PC-3 (cell line): ENCODE measurements at regions not wholly inside any gene's neighbourhood (a gene's known extent, or its start where the extent isn't known, plus 50 kb on each side); places are given as distances from the start of the nearest gene placed in this dataset.

ENCODE experiments used
- ATAC-seq: fragments of 200-7000 bp; cut with Tn5 transposase; 2 replicates; pipeline ENCODE4 v1.9.1; 2020; ENCODE audit warnings: mild to moderate bottlenecking, moderate library complexity
- BruUV-seq: library from RNA; stranded (reverse); fragments of 400-500 nt; replicated peaks from 2 replicates; lab custom pipeline; 2021; lab: Mats Ljungman, UMichigan
- CTCF ChIA-PET: fragments of 300-600 bp; sonication (Branson Sonifier 250); formaldehyde crosslinking; loops from one replicate; lab custom pipeline; 2022; ENCODE audit warnings: antibody characterized with exemption; lab: Charles Lee
- POLR2A ChIA-PET: fragments of 300-600 bp; sonication (Branson Sonifier 250); formaldehyde crosslinking; loops from one replicate; lab custom pipeline; 2022; ENCODE audit warnings: antibody characterized with exemption; ENCODE audit not compliant: unreplicated experiment; lab: Charles Lee
- DNase-seq: peaks from one replicate; pipeline ENCODE4 v3.0.0-alpha.2; 2015
- H2AFZ ChIP-seq: fragments of 300-600 bp; sonication (generic); 2 replicates; pipeline ENCODE4 v1.6.0; 2016; ENCODE audit warnings: antibody characterized with exemption, low read length
- H3F3A ChIP-seq: fragments of 300-600 bp; sonication (generic); one replicate; pipeline ENCODE4 v1.6.0; 2017; ENCODE audit warnings: antibody characterized with exemption, low read length, control low read depth, mild to moderate bottlenecking; ENCODE audit not compliant: unreplicated experiment
- H3K27ac ChIP-seq: fragments of 300-600 bp; sonication (generic); 2 replicates; pipeline ENCODE4 v1.5.1; 2016; ENCODE audit warnings: mild to moderate bottlenecking, low read length
- H3K27me3 ChIP-seq: fragments of 300-600 bp; sonication (generic); 2 replicates; pipeline ENCODE4 v1.6.1; 2016; ENCODE audit warnings: low read length, mixed read lengths
- H3K36me3 ChIP-seq: fragments of 300-600 bp; sonication (generic); 2 replicates; pipeline ENCODE4 v1.6.1; 2016; ENCODE audit warnings: low read depth, mixed run types, low read length, mixed read lengths
- H3K4me1 ChIP-seq: fragments of 300-600 bp; sonication (generic); 2 replicates; pipeline ENCODE4 v1.5.1; 2016; ENCODE audit warnings: low read length; ENCODE audit not compliant: insufficient read depth
- H3K4me2 ChIP-seq: fragments of 300-600 bp; sonication (generic); 2 replicates; pipeline ENCODE4 v1.6.0; 2016; ENCODE audit warnings: low read length
- H3K4me3 ChIP-seq: fragments of 300-600 bp; sonication (generic); 2 replicates; pipeline ENCODE4 v1.5.1; 2016; ENCODE audit warnings: mild to moderate bottlenecking, low read length, mixed read lengths
- H3K79me2 ChIP-seq: fragments of 300-600 bp; sonication (generic); 2 replicates; pipeline ENCODE4 v1.6.1; 2017; ENCODE audit warnings: low read length, mixed read lengths
- H3K9ac ChIP-seq: fragments of 300-600 bp; sonication (generic); 2 replicates; pipeline ENCODE4 v1.6.0; 2016; ENCODE audit warnings: mild to moderate bottlenecking, low read length
- H3K9me2 ChIP-seq: fragments of 300-600 bp; sonication (generic); replicated peaks from 2 replicates; pipeline ENCODE4 v1.6.1; 2016; ENCODE audit warnings: mixed run types, low read length, mixed read lengths
- H3K9me3 ChIP-seq: fragments of 300-600 bp; sonication (generic); 2 replicates; pipeline ENCODE4 v1.6.1; 2016; ENCODE audit warnings: low read length, mixed read lengths
- H4K20me1 ChIP-seq: fragments of 300-600 bp; sonication (generic); 2 replicates; pipeline ENCODE4 v1.6.1; 2016; ENCODE audit warnings: low read length, mixed read lengths
- EZH2 ChIP-seq: fragments of 300-600 bp; sonication (generic); IDR thresholded peaks from one replicate; pipeline ENCODE4 v1.6.1; 2017; ENCODE audit warnings: antibody characterized with exemption, mild to moderate bottlenecking, low read length; ENCODE audit not compliant: unreplicated experiment
- EZH2phosphoT487 ChIP-seq: fragments of 300-600 bp; sonication (generic); IDR thresholded peaks from 2 replicates; pipeline ENCODE4 v1.6.1; 2018; ENCODE audit warnings: mild to moderate bottlenecking, antibody characterized with exemption, low read length, borderline replicate concordance
- intact Hi-C: fragments of 100-400 bp; cut with micrococcal nuclease; formaldehyde crosslinking; loops from 2 replicates; pipeline ENCODE4 v1.9.0; 2023
- TF ChIP-seq, protein P1 (sequence below): fragments of 300-600 bp; sonication (generic); conservative IDR thresholded peaks from 2 replicates; pipeline ENCODE4 v1.5.1; 2017; ENCODE audit warnings: antibody characterized with exemption, low read depth, mild to moderate bottlenecking, low read length

DNA sequence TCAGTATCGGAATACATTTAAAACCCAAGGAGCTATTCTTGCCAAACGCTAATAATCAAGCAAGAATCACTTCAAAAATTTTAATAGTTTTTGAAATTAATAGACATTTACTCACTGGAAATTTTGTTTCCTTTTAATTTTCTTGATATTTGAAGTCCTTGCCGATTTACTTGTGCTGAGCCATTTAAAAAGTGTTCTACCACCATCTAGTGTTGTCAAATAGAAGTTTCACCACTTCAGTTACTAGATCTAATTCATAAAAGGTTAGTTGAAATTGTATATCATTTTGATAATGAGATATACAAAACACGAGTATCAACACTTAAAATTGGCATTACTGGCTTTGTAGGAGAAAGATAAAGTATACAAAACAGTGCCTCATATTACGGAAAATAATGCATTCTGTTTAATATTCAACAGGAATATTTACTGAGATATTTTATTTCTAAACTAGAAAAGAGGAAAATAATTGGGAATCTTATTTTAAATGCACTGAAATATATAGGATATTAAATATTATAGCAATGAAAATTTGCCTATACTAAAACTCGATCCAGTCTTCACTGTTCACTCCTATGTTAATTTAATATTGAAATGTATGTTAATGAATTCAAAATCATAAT, 664.8 kb upstream of the SEMA3D start:
- POLR2A ChIA-PET = no interaction called here
- H3K9ac ChIP-seq = no peak overlapping the region
- no peaks in the 10 kb centered on the region for H3K79me2 ChIP-seq
- BruUV-seq = no TSS peak
- H3K27ac ChIP-seq = no peak overlapping the region
- H3K9me2 ChIP-seq = no peaks in the 10 kb centered on the region
- TF ChIP-seq EZH2phosphoT487 (no peak), EZH2 (no peak)
- TF ChIP-seq, protein P1, sequence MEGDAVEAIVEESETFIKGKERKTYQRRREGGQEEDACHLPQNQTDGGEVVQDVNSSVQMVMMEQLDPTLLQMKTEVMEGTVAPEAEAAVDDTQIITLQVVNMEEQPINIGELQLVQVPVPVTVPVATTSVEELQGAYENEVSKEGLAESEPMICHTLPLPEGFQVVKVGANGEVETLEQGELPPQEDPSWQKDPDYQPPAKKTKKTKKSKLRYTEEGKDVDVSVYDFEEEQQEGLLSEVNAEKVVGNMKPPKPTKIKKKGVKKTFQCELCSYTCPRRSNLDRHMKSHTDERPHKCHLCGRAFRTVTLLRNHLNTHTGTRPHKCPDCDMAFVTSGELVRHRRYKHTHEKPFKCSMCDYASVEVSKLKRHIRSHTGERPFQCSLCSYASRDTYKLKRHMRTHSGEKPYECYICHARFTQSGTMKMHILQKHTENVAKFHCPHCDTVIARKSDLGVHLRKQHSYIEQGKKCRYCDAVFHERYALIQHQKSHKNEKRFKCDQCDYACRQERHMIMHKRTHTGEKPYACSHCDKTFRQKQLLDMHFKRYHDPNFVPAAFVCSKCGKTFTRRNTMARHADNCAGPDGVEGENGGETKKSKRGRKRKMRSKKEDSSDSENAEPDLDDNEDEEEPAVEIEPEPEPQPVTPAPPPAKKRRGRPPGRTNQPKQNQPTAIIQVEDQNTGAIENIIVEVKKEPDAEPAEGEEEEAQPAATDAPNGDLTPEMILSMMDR = peak; percentile 66
- no peaks in the 10 kb centered on the region for H3K4me1 ChIP-seq
- H3K27me3 ChIP-seq = 0 out of 2 replicates have a peak, but pooled peaks cover 2% of the 10 kb centered on the region
- ATAC-seq = peak; percentile 50; the same call in 1 of the 2 replicates
- CTCF ChIA-PET = no interaction called here
- no peak overlapping the region for H3K4me3 ChIP-seq
- H3K9me3 ChIP-seq = no peaks in the 10 kb centered on the region
- H2AFZ ChIP-seq = no peak overlapping the region
- no peak overlapping the region for H3K4me2 ChIP-seq
- no peaks in the 10 kb centered on the region for H3K36me3 ChIP-seq
- DNase-seq = peak; percentile 51
- H4K20me1 ChIP-seq = no peaks in the 10 kb centered on the region
- intact Hi-C loops = loop anchor here (1.0 to 5.0 kb wide), 4 partner anchors 661 to 1914 kb away; no protein-coding TSS in a partner anchor
- no peaks in the 10 kb centered on the region for H3F3A ChIP-seq

DNA sequence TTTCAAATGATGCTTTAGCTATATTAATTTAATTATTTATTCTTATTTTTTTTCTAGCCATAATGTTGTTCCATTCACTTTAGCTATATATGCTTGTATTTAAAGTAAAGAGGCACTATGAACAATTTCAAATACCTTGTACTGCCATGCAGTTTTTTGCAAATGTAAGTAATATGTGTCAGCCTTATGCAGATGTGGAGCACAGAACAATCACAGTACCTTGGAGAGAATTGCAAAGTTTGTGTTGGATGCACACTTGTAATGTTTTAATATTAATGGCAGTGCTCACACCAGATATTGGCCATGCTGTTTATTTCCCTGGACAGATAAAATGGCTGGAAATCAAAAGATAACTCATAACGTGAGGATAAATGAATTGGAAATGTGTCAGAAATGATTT, 663.5 kb upstream of the SEMA3D start:
- no peaks in the 10 kb centered on the region for H3K36me3 ChIP-seq
- H3K27ac ChIP-seq = no peak overlapping the region
- ChIA-PET POLR2A (no interaction called here), CTCF (interaction anchor here (0.6 kb wide), 1 partner anchor 107 kb away, joined by 3 read pairs; no protein-coding TSS in a partner anchor)
- no peak overlapping the region for H3K4me2 ChIP-seq
- H3K9ac ChIP-seq = no peak overlapping the region
- no TSS peak for BruUV-seq
- H3K9me2 ChIP-seq = no peaks in the 10 kb centered on the region
- no peak overlapping the region for H2AFZ ChIP-seq
- no peaks in the 10 kb centered on the region for H3K4me1 ChIP-seq
- intact Hi-C loops = loop anchor here (2.0 to 5.0 kb wide), 2 partner anchors 660 to 1913 kb away; no protein-coding TSS in a partner anchor
- H3K79me2 ChIP-seq = no peaks in the 10 kb centered on the region
- no peaks in the 10 kb centered on the region for H4K20me1 ChIP-seq
- H3K9me3 ChIP-seq = no peaks in the 10 kb centered on the region
- ATAC-seq (no peak), DNase-seq (no peak)
- H3F3A ChIP-seq = no peaks in the 10 kb centered on the region
- TF ChIP-seq, protein P1 = no peak
- TF ChIP-seq EZH2 (no peak), EZH2phosphoT487 (no peak)
- H3K27me3 ChIP-seq = 0 out of 2 replicates have a peak, but pooled peaks cover 2% of the 10 kb centered on the region
- H3K4me3 ChIP-seq = no peak overlapping the region

DNA sequence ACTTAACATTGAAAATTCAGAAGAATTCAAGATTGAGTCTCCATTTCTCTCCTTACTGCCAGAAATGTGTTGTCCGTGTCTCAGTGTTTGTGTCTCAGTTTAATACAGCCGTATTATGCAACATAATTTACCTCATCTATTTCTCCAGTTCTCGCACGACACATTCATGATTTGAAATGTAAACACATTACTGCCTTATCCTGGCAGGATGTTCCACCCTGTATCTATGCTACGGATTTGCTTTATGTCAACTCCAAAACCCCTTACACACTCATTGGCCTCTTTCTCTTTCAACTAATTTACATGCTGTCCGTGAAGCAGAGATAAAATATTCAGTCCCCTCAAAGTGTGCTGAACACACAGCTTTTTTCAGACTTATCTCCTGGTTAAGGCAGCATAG, 653.7 kb upstream of the SEMA3D start:
- Histone ChIP-seq H4K20me1 (no peaks in the 10 kb centered on the region), H3K9me3 (no peaks in the 10 kb centered on the region), H3K4me3 (no peak overlapping the region), H3K36me3 (no peaks in the 10 kb centered on the region), H3K27ac (no peak overlapping the region), H3K4me2 (no peak overlapping the region), H3K4me1 (no peaks in the 10 kb centered on the region), H3K9me2 (no peaks in the 10 kb centered on the region), H3F3A (no peaks in the 10 kb centered on the region), H3K79me2 (no peaks in the 10 kb centered on the region), H3K9ac (no peak overlapping the region), H3K27me3 (0 out of 2 replicates have a peak, but pooled peaks cover 7% of the 10 kb centered on the region), H2AFZ (no peak overlapping the region)
- no TSS peak for BruUV-seq
- DNase-seq (no peak), ATAC-seq (no peak)
- intact Hi-C loops = no loop called here
- TF ChIP-seq, protein P1 = no peak
- TF ChIP-seq EZH2 = no peak
- ChIA-PET CTCF (no interaction called here), POLR2A (no interaction called here)
